ENCODE measurements at regions not wholly inside any gene's neighbourhood (a gene's known extent, or its start where the extent isn't known, plus 50 kb on each side); places are given as distances from the start of the nearest gene placed in this dataset.

DNA sequence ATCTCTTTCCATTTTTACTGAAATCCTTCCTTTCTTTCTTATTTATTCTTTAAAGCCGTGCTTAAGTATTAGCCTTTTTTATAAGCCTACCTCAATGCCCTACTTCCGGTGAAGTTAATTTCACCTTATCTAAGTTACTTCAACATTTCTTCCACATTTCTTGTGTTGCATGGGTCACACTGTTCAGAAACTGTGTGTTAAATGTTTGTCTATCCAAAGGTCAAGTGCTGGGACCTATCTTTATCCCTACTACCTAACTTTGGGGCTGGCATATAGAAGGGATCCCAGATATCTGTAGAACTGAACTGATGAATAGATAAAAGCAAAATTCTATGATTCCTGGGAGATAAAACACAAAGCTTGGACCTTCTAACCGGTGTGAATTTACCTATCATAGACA is 332.3 kb upstream of the SATB1 start:
- ChIA-PET CTCF (interaction anchor here (1.5 kb wide), 1 partner anchor 863 kb away, joined by 4 read pairs; no protein-coding TSS in a partner anchor), POLR2A (ENCODE audit: low non-redundant PET) (no interaction called here)
- no TSS peak for BruUV-seq (replicated peaks)

DNA sequence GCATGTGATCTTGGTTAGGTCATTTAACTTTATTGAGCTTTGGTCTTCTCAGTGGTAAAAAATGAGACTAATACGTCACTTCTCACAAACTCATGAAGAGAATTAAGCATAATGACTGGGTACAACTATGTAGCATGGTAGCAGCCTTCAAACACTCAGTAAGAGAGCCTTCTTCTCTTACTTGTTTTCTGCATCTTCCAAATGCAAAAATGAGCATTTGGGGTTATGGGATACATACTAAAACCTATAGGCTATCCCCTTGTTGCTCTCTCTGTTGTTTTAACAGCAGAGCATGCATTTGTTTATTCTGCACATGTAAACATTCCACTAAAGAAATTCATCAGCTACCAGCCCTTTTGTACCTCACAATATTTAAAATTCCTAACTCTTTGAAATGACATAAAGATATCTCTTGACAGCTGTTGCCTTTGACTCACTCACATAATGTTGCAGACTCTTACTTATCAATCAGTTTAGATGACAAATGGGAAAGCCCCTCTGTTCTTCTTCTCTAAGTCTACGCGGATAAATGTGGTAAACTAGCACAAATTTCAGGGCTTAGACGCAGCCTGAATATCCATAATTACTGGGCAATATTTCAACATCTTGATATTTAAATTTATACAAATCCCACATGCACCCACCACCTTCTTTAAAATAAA is 327.3 kb upstream of the SATB1 start:
- ChIA-PET CTCF (no interaction called here), POLR2A (ENCODE audit: low non-redundant PET) (no interaction called here)
- TF ChIP-seq EZH2 (IDR thresholded peaks at IDR 0.05; ENCODE audit: borderline replicate concordance, low read depth, low read length, poor library complexity, severe bottlenecking) = no peak
- TF ChIP-seq, protein P1, sequence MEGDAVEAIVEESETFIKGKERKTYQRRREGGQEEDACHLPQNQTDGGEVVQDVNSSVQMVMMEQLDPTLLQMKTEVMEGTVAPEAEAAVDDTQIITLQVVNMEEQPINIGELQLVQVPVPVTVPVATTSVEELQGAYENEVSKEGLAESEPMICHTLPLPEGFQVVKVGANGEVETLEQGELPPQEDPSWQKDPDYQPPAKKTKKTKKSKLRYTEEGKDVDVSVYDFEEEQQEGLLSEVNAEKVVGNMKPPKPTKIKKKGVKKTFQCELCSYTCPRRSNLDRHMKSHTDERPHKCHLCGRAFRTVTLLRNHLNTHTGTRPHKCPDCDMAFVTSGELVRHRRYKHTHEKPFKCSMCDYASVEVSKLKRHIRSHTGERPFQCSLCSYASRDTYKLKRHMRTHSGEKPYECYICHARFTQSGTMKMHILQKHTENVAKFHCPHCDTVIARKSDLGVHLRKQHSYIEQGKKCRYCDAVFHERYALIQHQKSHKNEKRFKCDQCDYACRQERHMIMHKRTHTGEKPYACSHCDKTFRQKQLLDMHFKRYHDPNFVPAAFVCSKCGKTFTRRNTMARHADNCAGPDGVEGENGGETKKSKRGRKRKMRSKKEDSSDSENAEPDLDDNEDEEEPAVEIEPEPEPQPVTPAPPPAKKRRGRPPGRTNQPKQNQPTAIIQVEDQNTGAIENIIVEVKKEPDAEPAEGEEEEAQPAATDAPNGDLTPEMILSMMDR (conservative IDR thresholded peaks at IDR 0.05; ENCODE audit: low read depth, low read length) = no peak
- Histone ChIP-seq H3K4me1 (ENCODE audit: insufficient read depth, low read length, poor library complexity, severe bottlenecking) (no peaks in the 10 kb centered on the region), H3K4me3 (ENCODE audit: low read depth, low read length, poor library complexity, severe bottlenecking) (no peak overlapping the region), H3K27ac (ENCODE audit: low read depth, low read length, poor library complexity, severe bottlenecking) (no peak overlapping the region), H3K36me3 (ENCODE audit: insufficient read depth, low read length, poor library complexity, severe bottlenecking) (no peaks in the 10 kb centered on the region), H3K27me3 (replicated peaks; ENCODE audit: insufficient read depth, low read depth, low read length, poor library complexity) (no peaks in the 10 kb centered on the region), H3K9me3 (ENCODE audit: low read depth, low read length, poor library complexity, severe bottlenecking) (no peaks in the 10 kb centered on the region)
- no TSS peak for BruUV-seq (replicated peaks)
- no peak for DNase-seq (ENCODE audit: low spot score)
- intact Hi-C loops (cut with micrococcal nuclease; ENCODE audit: unreplicated experiment) = loop anchor here (10.0 kb wide), 1 partner anchor 868 kb away; no protein-coding TSS in a partner anchor

More for the DNA sequence above, 332.3 kb upstream of the SATB1 start:
- TF ChIP-seq, protein P1 (conservative IDR thresholded peaks at IDR 0.05; ENCODE audit: low read depth, low read length) = no peak
- TF ChIP-seq EZH2 (IDR thresholded peaks at IDR 0.05; ENCODE audit: borderline replicate concordance, low read depth, low read length, poor library complexity, severe bottlenecking) = no peak
- no peaks in the 10 kb centered on the region for H3K9me3 ChIP-seq (ENCODE audit: low read depth, low read length, poor library complexity, severe bottlenecking)
- H3K27me3 ChIP-seq (replicated peaks; ENCODE audit: insufficient read depth, low read depth, low read length, poor library complexity) = no peaks in the 10 kb centered on the region
- H3K27ac ChIP-seq (ENCODE audit: low read depth, low read length, poor library complexity, severe bottlenecking) = no peak overlapping the region
- no peaks in the 10 kb centered on the region for H3K4me1 ChIP-seq (ENCODE audit: insufficient read depth, low read length, poor library complexity, severe bottlenecking)
- DNase-seq (ENCODE audit: low spot score) = no peak
- H3K4me3 ChIP-seq (ENCODE audit: low read depth, low read length, poor library complexity, severe bottlenecking) = no peak overlapping the region
- intact Hi-C loops (cut with micrococcal nuclease; ENCODE audit: unreplicated experiment) = loop anchor here (10.0 kb wide), 1 partner anchor 873 kb away; no protein-coding TSS in a partner anchor
- no peaks in the 10 kb centered on the region for H3K36me3 ChIP-seq (ENCODE audit: insufficient read depth, low read length, poor library complexity, severe bottlenecking)

DNA sequence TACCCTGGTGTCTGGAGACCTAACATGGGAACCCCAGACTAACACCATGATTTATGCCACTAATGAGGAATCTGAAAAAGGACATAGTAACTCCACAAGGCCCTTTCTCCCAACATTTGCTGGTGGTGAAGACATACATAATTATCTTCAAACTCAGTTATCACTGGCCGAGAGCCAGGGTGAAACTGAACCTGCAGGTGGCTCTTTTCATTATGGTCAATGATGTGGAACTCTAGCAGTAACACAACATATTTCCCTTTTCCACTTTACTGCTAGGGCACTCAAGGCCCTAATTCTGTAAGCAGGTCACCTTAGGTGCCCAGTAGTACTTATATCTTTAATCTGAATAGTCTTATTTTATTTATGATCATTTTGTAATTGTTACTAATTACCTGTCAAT is 326.4 kb upstream of the SATB1 start:
- no peaks in the 10 kb centered on the region for H3K9me3 ChIP-seq (ENCODE audit: low read depth, low read length, poor library complexity, severe bottlenecking)
- no peak overlapping the region for H3K27ac ChIP-seq (ENCODE audit: low read depth, low read length, poor library complexity, severe bottlenecking)
- H3K27me3 ChIP-seq (replicated peaks; ENCODE audit: insufficient read depth, low read depth, low read length, poor library complexity) = no peaks in the 10 kb centered on the region
- no peak for TF ChIP-seq EZH2 (IDR thresholded peaks at IDR 0.05; ENCODE audit: borderline replicate concordance, low read depth, low read length, poor library complexity, severe bottlenecking)
- TF ChIP-seq, protein P1 (conservative IDR thresholded peaks at IDR 0.05; ENCODE audit: low read depth, low read length) = no peak
- intact Hi-C loops (cut with micrococcal nuclease; ENCODE audit: unreplicated experiment) = loop anchor here (10.0 kb wide), 1 partner anchor 867 kb away; no protein-coding TSS in a partner anchor
- POLR2A ChIA-PET (ENCODE audit: low non-redundant PET) = no interaction called here
- H3K4me1 ChIP-seq (ENCODE audit: insufficient read depth, low read length, poor library complexity, severe bottlenecking) = no peaks in the 10 kb centered on the region
- no peak for DNase-seq (ENCODE audit: low spot score)
- BruUV-seq (replicated peaks) = no TSS peak
- no peaks in the 10 kb centered on the region for H3K36me3 ChIP-seq (ENCODE audit: insufficient read depth, low read length, poor library complexity, severe bottlenecking)
- CTCF ChIA-PET = no interaction called here
- no peak overlapping the region for H3K4me3 ChIP-seq (ENCODE audit: low read depth, low read length, poor library complexity, severe bottlenecking)
